Tibial artery (tissue), 4 donors: ENCODE measurements at regions not wholly inside any gene's neighbourhood (a gene's known extent, or its start where the extent isn't known, plus 50 kb on each side); places are given as distances from the start of the nearest gene placed in this dataset.

Source experiments
- DNase-seq, 2 donors: peaks; one replicate each; pipeline ENCODE4 v3.0.0-alpha.2; 2019
- H3K27ac ChIP-seq, 2 donors: fragments of 200-600 bp; sonication (generic) in 1 of 2; 1 replicate in 1 of 2; 2 replicates in 1 of 2; pipeline ENCODE4 v1.5.1; 2018 to 2019; ENCODE audit warnings: mild to moderate bottlenecking in 1 of 2
- H3K27me3 ChIP-seq, 2 donors: fragments of 200-600 bp; sonication (generic) in 1 of 2; one replicate each; pipeline versions ENCODE4 v1.5.1 to v1.6.0; 2016 to 2019
- H3K36me3 ChIP-seq, 3 donors: fragments of 200-600 bp; sonication (generic) in 2 of 3; one replicate each; pipeline ENCODE4 v1.5.1; 2016 to 2019; ENCODE audit warnings: mild to moderate bottlenecking in 2 of 3
- H3K4me1 ChIP-seq, 4 donors: fragments of 200-600 bp; sonication (generic) in 2 of 4; 1 replicate in 3 of 4; 2 replicates in 1 of 4; pipeline ENCODE4 v1.5.1; 2016 to 2019
- H3K4me3 ChIP-seq, 2 donors: fragments of 200-600 bp; sonication (generic) in 1 of 2; 1 replicate in 1 of 2; 2 replicates in 1 of 2; pipeline ENCODE4 v1.5.1; 2018 to 2019; ENCODE audit warnings: mild to moderate bottlenecking in 2 of 2
- H3K9me3 ChIP-seq, 3 donors: fragments of 200-600 bp; sonication (generic) in 1 of 3; one replicate each; pipeline ENCODE4 v1.5.1; 2016 to 2019
- intact Hi-C: fragments of 100-400 bp; cut with DNase I; formaldehyde crosslinking; loops from one replicate; pipeline ENCODE4 v1.15.0; 2023; ENCODE audit warnings: low total_unique reads
- TF ChIP-seq, protein P1 (sequence below), 2 experiments: fragments of 200-600 bp in 1 of 2; fragments of 450-650 bp in 1 of 2; IDR thresholded peaks; one replicate each; pipeline ENCODE4 v1.5.1; 2017 to 2019; ENCODE audit warnings: antibody characterized with exemption in 2 of 2, mild to moderate bottlenecking in 1 of 2, moderate library complexity in 1 of 2

GRCh38 chr14:30507209-30507608 is 51.7 kb upstream of the G2E3 start:
- Histone ChIP-seq H3K27me3 (no peaks in the 10 kb centered on the region), H3K27ac (no peak overlapping the region), H3K4me1 (no peaks in the 10 kb centered on the region), H3K36me3 (no peaks in the 10 kb centered on the region), H3K4me3 (no peak overlapping the region), H3K9me3 (no peaks in the 10 kb centered on the region)
- no peak for DNase-seq
- intact Hi-C loops = no loop called here
- TF ChIP-seq, protein P1, sequence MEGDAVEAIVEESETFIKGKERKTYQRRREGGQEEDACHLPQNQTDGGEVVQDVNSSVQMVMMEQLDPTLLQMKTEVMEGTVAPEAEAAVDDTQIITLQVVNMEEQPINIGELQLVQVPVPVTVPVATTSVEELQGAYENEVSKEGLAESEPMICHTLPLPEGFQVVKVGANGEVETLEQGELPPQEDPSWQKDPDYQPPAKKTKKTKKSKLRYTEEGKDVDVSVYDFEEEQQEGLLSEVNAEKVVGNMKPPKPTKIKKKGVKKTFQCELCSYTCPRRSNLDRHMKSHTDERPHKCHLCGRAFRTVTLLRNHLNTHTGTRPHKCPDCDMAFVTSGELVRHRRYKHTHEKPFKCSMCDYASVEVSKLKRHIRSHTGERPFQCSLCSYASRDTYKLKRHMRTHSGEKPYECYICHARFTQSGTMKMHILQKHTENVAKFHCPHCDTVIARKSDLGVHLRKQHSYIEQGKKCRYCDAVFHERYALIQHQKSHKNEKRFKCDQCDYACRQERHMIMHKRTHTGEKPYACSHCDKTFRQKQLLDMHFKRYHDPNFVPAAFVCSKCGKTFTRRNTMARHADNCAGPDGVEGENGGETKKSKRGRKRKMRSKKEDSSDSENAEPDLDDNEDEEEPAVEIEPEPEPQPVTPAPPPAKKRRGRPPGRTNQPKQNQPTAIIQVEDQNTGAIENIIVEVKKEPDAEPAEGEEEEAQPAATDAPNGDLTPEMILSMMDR (IDR thresholded peaks at IDR 0.05) = no peak
